Bronchial epithelial cell (primary cell): ENCODE measurements at regions not wholly inside any gene's neighbourhood (a gene's known extent, or its start where the extent isn't known, plus 50 kb on each side); places are given as distances from the start of the nearest gene placed in this dataset.

Experiments
- DNase-seq: peaks from one replicate; pipeline ENCODE4 v3.0.0-alpha.2; 2010; ENCODE audit warnings: low read depth
- FAIRE-seq: peaks from 2 replicates; lab custom pipeline; 2011; peaks lifted over from hg19 to GRCh38; lab: Jason Lieb, UNC
- H3K27me3 ChIP-seq: 2 replicates; pipeline ENCODE4 v1.5.1; 2011; ENCODE audit warnings: low read length; ENCODE audit not compliant: control insufficient read depth, insufficient read depth
- H3K36me3 ChIP-seq: 2 replicates; pipeline ENCODE4 v1.5.1; 2011; ENCODE audit warnings: low read length; ENCODE audit not compliant: control insufficient read depth, insufficient read depth
- H3K4me3 ChIP-seq: 2 replicates; pipeline ENCODE4 v1.5.1; 2011; ENCODE audit warnings: mild to moderate bottlenecking, low read depth, low read length, control low read depth
- TF ChIP-seq, protein P1 (sequence below): IDR thresholded peaks from 2 replicates; pipeline ENCODE4 v1.5.1; 2011; ENCODE audit warnings: mild to moderate bottlenecking, moderate library complexity, low read length, control low read depth, inconsistent platforms; ENCODE audit not compliant: insufficient read depth, severe bottlenecking

DNA sequence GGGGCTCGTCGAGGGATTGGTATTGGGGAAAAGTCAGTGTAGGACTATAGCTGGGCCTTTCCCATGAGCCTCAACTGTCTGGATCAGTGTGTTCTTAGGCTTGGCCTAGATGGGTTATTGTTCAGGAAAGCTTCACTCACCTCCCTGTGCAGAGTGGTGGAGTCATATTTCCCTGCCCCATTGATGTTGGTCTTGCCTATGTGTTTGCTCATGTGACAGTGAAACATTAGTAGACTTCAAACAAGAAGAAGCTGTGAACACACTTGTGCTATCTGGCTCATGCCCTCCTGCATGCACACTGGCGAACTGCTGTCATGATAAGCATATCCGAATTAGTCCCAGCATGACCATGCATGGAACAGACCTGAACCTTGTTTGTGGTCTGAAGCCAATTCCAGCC is 171.1 kb downstream of the DHX35 start:
- TF ChIP-seq, protein P1, sequence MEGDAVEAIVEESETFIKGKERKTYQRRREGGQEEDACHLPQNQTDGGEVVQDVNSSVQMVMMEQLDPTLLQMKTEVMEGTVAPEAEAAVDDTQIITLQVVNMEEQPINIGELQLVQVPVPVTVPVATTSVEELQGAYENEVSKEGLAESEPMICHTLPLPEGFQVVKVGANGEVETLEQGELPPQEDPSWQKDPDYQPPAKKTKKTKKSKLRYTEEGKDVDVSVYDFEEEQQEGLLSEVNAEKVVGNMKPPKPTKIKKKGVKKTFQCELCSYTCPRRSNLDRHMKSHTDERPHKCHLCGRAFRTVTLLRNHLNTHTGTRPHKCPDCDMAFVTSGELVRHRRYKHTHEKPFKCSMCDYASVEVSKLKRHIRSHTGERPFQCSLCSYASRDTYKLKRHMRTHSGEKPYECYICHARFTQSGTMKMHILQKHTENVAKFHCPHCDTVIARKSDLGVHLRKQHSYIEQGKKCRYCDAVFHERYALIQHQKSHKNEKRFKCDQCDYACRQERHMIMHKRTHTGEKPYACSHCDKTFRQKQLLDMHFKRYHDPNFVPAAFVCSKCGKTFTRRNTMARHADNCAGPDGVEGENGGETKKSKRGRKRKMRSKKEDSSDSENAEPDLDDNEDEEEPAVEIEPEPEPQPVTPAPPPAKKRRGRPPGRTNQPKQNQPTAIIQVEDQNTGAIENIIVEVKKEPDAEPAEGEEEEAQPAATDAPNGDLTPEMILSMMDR: no peak
- no peak for DNase-seq
- no peaks in the 10 kb centered on the region for H3K27me3 ChIP-seq
- H3K4me3 ChIP-seq: no peak overlapping the region
- H3K36me3 ChIP-seq: no peaks in the 10 kb centered on the region
- peak; percentile 73 for FAIRE-seq

DNA sequence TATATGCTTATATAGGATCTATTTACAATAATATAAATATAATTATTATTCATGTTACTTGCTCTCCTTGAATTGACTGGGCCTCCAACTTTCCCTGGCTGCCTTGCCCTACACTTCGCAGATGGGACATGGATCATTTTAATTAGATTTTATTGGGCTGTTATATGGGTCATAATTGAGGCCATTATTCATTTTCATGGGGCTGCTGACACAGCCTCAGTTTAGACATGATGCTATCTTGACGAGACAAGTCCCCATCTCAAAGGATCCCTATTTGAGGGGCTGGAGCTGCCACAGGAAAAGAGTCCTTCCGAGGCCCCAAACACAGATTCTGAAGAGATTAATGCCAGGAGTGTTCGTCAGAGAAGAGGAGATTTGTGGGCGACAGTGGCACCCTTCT is 170.4 kb downstream of the DHX35 start:
- no peaks in the 10 kb centered on the region for H3K36me3 ChIP-seq
- DNase-seq (no peak), FAIRE-seq (no peak)
- TF ChIP-seq, protein P1: no peak
- H3K27me3 ChIP-seq: no peaks in the 10 kb centered on the region
- H3K4me3 ChIP-seq: no peak overlapping the region

DNA sequence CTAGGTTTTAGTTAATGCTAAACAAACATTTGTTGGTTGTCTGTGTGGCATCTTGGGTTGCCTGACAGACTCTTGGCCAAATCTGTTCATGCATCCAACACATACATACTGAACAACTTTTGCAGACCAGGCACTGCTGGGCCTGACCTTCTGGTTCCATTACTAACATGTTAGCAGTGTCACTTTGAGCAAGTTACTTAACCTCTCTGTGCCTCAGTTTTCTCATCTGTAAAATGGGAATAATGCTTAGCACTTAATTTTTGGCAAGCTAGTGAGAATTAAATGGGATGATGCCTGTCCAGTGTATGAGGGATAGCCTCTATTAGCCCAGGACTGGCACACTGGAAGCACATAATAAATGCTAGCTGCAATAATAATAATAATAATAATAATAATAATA is 169.9 kb downstream of the DHX35 start:
- Histone ChIP-seq H3K4me3 (no peak overlapping the region), H3K27me3 (no peaks in the 10 kb centered on the region), H3K36me3 (no peaks in the 10 kb centered on the region)
- TF ChIP-seq, protein P1: no peak
- no peak for FAIRE-seq
- DNase-seq: no peak

DNA sequence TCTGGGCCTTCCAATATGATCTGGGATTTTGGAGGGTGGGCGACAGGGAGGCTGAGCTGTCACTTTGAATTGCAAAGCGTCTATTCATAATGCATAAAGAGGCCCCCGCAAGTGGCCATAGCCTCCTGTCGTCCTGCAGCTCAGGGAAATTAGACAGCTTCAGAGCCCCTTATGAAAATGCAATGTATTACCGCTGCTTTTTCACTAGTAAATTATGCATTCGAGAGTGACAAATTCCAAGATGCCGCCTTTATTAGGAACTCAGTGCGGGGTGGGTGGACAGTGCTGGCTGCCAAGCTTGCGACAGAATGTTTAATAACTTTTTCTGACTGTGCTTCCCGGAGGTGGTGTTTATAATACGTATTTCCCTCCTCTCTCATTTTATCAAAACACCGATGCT is 168.5 kb downstream of the DHX35 start:
- no peak overlapping the region for H3K4me3 ChIP-seq
- FAIRE-seq (no peak), DNase-seq (no peak)
- no peaks in the 10 kb centered on the region for H3K36me3 ChIP-seq
- no peaks in the 10 kb centered on the region for H3K27me3 ChIP-seq
- TF ChIP-seq, protein P1: no peak

DNA sequence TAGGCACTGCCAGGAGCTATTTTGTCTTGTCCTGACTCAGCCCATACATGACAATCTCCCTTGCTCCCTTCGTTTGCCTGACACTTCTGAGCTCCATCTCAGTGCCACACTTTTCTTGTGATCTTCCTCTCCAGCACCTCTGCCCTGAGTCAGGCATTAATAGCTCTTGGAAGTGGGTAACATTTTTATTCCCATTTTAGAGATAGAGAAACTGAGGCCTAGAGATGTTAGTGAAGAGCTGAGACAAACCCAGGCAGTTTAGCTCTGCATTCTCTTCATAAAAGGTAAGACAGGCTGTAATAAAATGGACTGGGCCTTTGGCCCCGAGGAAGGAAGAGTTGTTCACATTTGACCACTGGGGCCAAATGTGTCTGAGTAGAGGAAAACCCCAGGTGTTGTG is 167.4 kb downstream of the DHX35 start:
- TF ChIP-seq, protein P1: no peak
- H3K27me3 ChIP-seq: no peaks in the 10 kb centered on the region
- no peak overlapping the region for H3K4me3 ChIP-seq
- no peak for DNase-seq
- no peaks in the 10 kb centered on the region for H3K36me3 ChIP-seq
- FAIRE-seq: no peak

GRCh38 chr20:39124064-39124463 is 161.9 kb downstream of the DHX35 start:
- no peaks in the 10 kb centered on the region for H3K36me3 ChIP-seq
- H3K4me3 ChIP-seq: no peak overlapping the region
- no peaks in the 10 kb centered on the region for H3K27me3 ChIP-seq
- FAIRE-seq (no peak), DNase-seq (peak; percentile 37)
- TF ChIP-seq, protein P1: no peak
